HG03097 (cell line): ENCODE measurements at regions not wholly inside any gene's neighbourhood (a gene's known extent, or its start where the extent isn't known, plus 50 kb on each side); places are given as distances from the start of the nearest gene placed in this dataset.

Experiments
- ATAC-seq: cut with Tn5 transposase; IDR thresholded peaks from one replicate; pipeline ENCODE4 v1.9.1; 2021; ENCODE audit not compliant: unreplicated experiment, low FRiP score

- no peak for ATAC-seq
Observed at GRCh38 chr4:181289198-181289597, 954.0 kb upstream of the TENM3 start.

DNA sequence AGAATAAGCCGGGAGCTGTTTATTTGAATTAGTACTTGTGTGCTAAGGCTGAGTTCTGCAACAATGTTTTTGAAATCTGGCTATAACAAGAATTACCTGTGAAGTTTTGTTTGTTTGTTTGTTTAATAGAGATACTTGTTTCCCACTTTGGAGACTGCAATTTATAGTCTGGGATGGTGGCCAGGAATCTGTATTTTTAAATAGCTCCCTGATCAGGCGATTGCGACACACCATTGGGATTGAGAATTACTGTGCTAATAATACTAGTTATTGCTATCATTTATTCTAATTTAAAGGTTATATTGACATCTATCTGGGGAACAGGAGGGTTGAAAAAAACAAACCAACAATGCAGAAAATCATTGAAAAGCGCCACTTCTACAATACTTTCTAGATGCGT, 951.6 kb upstream of the TENM3 start:
- ATAC-seq = no peak

GRCh38 chr4:181293014-181293413, 950.2 kb upstream of the TENM3 start:
- no peak for ATAC-seq

- ATAC-seq = no peak
Observed at GRCh38 chr4:181293541-181293940, 949.7 kb upstream of the TENM3 start.

- ATAC-seq = no peak
Observed at GRCh38 chr4:181294421-181294820, 948.8 kb upstream of the TENM3 start.

DNA sequence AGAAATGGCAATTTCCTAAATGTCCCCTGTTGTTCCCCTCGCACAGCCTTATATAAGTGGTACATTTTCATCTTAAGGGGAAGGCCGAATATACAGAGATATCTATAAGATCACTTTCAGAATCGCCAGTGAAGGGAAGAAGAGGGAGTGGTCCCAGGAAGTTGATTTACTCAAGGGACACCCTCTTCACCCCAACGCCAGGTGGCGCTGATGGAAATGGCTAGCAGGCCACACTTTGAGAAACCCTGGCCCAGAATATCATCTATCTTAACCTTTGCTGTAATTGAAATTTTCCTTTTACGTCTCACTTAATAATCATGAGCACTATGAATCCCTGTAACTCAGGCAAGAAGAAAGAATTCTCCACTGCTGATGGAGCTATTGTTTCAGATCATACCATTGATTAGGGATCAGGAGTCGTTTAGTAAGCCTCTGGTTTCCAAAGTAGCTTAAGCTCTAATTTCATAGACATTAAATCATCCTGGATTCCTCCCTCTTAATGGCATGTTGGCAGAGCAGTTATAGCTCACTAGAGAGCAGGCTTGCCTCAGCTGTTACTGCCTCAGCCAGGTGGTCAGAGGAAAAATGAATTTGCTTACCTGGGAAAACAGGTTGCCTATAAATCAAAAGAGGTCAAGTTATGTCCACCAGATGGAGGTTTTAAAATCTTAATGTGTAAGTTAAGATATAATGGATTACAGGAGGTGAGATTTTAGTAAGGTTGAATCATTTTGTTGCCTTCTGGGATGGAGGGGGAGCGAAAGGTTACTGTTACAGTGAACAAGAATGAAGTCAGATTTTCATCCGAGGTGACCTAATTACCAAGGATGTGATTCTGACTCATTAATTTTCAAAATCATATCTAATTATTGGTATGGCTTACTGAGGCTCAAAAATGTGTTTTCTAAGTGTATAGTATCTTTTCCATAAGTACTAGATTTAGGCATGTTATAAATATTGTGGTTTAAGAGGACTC, 941.2 kb upstream of the TENM3 start:
- no peak for ATAC-seq

DNA sequence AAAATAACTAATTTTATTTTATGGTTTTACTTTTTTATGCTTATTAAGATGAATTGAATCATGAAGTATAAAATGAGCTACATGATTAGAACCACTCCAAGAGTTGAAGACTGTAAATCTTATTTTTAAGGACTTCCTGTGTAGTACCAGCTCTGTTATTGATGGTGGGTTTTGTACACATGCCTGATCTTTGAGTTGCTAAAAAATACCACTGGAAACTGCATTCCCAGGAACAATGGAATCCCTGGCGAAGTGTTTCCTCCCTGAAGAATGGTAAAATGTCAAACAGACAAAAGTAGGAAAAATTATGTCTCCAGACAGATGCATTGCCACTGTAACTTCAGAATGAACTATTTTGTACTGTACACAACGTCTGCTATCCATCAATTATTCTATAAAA, 935.4 kb upstream of the TENM3 start:
- ATAC-seq = no peak

DNA sequence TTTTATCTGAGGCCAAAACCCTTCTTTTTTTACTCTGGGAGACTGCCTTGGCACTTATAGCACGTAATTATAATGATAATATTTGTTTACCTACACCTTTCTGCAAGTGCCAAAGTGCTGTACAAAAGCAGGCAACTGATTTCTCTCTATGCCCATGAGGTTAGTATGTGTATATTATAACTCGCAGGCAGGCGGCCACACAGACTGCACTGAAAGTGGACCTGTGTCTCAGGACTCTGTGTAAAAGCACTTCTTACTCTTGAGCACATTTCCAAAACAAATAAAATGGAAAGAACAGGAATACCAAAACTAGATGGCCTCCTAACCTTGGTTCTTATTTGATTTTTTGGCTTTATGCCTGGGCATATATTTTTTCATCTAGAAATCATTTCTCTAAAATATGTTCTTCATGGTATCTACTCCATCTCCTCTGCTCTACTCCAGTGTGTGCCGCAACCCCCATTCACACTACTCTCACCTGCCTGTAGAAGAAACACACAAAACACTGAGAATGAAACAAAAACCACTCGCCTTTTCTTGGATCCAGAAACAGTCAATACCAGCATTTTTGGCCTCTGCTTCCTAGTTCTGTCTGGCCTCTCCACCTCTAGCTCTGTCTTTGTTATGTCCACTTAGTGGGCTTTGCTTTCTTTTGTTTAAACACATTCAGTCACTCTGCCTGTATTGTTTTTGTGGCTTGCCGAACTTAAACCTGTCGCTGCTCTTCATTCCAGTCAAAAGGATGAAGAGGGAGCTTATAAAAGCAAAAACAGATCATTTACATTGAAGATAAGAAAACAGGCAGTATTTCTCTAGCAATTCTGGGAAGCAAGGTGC, 934.5 kb upstream of the TENM3 start:
- no peak for ATAC-seq

DNA sequence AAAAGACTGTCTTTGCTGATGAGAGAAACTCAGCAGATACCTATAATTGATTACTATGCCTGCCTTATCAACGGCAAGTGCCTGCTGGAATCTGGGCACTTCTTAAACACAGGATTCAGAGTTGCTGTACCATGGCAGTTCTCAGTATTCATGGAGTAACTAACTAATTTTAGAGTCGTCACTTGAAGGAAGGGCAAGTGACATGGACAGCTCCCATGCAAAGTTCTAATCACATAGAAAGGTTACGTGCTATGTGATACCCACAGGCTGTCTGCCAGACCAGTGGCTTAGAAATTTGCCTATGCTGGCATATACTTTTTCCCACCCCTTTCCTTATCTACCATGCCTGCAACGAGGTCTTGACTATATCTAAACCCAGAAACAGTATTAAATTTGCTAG, 931.1 kb upstream of the TENM3 start:
- ATAC-seq = no peak

- ATAC-seq = no peak
Observed at GRCh38 chr4:181319629-181320028, 923.6 kb upstream of the TENM3 start.

DNA sequence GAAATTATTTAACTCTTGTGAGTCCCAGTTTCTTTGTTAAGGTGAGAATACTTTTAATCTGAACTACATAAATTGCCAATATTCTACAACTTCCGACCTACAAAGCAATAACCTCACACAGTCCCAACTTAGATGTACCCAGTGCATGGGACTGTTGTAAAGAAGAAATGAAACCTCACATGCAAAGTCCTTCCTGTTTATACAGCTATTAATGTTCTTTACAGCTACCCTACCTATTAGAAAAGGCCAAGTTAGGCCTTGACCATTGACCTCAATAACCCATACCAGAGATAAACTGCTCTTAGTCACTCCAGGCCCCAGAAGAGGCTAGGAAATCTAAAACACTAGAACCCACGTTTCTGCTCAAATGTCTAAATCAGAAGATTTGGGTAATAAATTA, 920.1 kb upstream of the TENM3 start:
- no peak for ATAC-seq

DNA sequence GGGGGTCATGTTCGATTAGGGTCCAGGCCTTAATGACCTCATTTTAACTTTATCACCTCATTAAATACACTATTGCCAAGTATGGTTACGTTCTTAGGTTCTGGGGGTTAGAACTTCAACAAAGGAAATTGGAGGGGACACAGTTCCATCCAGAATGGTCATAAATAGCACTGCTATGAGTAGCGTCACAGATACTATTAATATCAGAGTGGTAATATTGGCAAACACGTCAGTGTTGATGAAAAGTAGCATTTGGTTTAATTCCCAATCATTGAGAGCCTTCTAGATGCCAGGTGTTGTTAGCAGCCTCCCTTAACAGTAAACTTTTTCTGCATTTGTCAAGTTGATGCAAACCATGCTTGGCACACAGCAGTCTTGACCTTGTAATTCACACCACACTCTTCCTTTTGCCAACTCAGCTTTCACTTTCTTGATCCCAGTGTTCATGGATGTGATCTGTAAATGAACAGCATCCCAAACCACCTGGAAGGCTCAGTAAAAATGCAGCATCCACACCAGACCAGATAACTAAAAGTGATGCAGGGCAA, 912.5 kb upstream of the TENM3 start:
- no peak for ATAC-seq

DNA sequence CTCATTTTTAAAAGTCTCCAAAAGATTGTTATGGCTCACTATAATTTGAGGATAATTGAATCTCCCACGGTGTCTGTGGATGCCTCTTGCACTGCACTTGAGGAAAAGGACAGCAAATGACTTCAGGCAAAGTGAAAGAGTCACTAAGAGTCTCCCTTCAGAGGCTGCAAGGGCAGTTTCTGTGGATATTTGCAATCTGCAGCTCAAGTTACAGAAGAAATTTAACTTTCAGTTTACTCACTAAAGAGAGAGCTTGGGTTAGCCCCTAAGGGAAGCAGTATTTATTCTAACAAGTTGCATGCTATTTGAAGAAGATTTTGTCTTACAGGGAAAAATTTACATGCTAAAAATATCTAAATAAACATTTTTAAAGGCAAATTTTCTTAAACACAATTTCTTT, 912.0 kb upstream of the TENM3 start:
- ATAC-seq = no peak

DNA sequence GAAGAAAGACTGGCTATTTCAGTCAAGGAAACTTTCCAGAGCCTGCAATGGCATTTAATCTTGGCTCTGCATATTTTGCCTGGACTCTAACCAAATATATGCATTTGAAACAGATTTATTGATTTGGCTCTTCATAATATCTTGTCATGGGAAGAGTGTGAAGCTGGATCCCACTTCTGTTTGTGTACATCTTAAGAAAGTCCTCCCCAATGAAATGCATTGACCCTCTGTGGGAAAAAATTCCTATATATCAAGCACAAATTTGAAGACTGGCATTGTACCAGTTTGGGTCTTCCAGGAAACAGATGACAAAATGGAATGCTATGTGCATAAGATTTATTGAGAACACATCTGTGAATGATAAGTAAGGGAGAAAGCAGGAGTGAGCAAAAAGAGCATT, 897.3 kb upstream of the TENM3 start:
- no peak for ATAC-seq

- ATAC-seq = no peak
Observed at GRCh38 chr4:181350615-181351415, 892.4 kb upstream of the TENM3 start.

DNA sequence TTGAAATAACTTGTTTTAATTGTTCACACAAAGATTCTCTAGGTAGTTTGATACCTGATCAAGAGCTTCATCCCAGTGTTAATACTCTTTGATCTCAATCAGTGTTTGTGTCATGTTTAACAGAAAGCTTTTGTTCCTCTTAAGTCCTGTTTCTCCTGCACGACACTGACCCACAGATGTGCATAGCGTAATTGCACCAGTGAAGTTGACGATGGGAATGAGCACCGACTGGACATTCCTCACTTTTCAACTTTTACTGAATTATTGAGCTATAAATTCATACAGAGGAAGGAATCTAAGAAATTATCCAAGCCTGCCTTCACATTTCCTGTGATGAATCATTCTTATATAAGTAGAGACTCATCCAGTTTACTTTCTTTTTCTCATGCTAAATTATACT, 878.7 kb upstream of the TENM3 start:
- ATAC-seq = no peak

DNA sequence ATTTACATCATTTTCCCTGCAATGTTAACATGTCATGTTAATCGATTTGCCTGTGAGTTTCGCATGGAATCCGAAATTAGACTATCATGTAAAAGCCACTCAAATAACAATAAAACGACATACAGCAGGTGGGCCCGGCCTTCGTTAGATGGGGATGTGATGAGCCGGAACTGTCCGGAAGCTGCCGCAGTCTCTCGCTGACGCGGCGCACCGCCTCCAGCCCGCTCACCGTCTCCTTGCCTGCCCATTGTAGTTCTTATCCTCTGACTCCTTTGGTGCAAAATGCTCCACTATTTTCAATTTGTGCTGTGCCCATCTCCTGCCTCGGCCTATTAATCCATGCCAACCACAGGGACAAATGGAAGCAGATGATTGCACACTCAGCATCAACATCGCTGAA, 877.5 kb upstream of the TENM3 start:
- no peak for ATAC-seq

GRCh38 chr4:181372014-181372413, 871.2 kb upstream of the TENM3 start:
- ATAC-seq = no peak

DNA sequence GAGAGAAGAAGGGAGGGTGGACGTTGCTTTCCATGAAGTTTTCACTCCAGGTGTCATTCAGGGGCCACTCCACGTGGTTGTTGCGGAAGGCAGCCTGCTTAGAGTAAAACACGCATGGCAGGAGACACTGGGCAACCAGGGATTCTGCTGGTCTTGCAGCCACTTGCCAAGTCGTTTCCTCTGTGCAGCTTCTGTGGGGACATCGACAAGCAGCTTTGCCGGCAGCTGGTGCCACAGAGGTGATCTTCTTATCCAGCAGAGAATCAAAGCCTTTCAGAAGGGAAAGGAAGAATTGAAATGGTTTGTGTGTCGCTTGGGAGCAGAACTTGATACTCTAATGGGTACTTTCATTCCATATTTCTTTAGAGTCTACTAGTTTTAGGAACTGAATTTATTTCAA, 867.1 kb upstream of the TENM3 start:
- no peak for ATAC-seq

GRCh38 chr4:181388061-181388460, 855.1 kb upstream of the TENM3 start:
- ATAC-seq = no peak

GRCh38 chr4:181416966-181417365, 826.2 kb upstream of the TENM3 start:
- no peak for ATAC-seq
